HepG2 (cell line): ENCODE measurements at regions not wholly inside any gene's neighbourhood (a gene's known extent, or its start where the extent isn't known, plus 50 kb on each side); places are given as distances from the start of the nearest gene placed in this dataset.

Experiments
- ATAC-seq: fragments of 200-7000 bp; cut with Tn5 transposase; 3 replicates; pipeline ENCODE4 v1.9.1; 2020; ENCODE audit warnings: mild to moderate bottlenecking, moderate library complexity
- BruUV-seq: library from RNA; stranded (reverse); fragments of 400-500 nt; replicated peaks from 2 replicates; lab custom pipeline; 2021; lab: Mats Ljungman, UMichigan
- CTCF ChIA-PET: fragments of 300-600 bp; formaldehyde crosslinking; extraction: SDS; loops from one replicate; lab custom pipeline; 2021; ENCODE audit warnings: low total read pairs, inconsistent platforms, low intra/inter-chr PET ratio; lab: Yijun Ruan, JAX
- POLR2A ChIA-PET: fragments of 350-600 bp; sonication (Branson Sonifier 250); formaldehyde crosslinking; loops from one replicate; lab custom pipeline; 2020; ENCODE audit warnings: antibody characterized with exemption, inconsistent platforms; lab: Yijun Ruan, JAX
- DNase-seq: peaks from one replicate; pipeline ENCODE4 v3.0.0-alpha.2; 2015; ENCODE audit warnings: low spot score
- FAIRE-seq: peaks from 3 replicates; lab custom pipeline; 2011; peaks lifted over from hg19 to GRCh38; lab: Jason Lieb, UNC
- H2AFZ ChIP-seq: one replicate; pipeline ENCODE4 v1.6.1; 2011; ENCODE audit warnings: low read length, inconsistent platforms
- H3K27ac ChIP-seq: fragments of 300-600 bp; 3 replicates; pipeline ENCODE4 v1.8.0; 2011; ENCODE audit warnings: mixed run types, mild to moderate bottlenecking, mixed read lengths, low read length, inconsistent platforms; ENCODE audit not compliant: insufficient read depth; ENCODE audit errors: extremely low read length
- H3K27me3 ChIP-seq, 2 experiments: fragments of 200-600 bp in 1 of 2; 2 replicates in 1 of 2; 3 replicates in 1 of 2; pipeline versions ENCODE4 v1.6.0 to v1.8.0; 2011; ENCODE audit warnings: low read length in 2 of 2, mild to moderate bottlenecking in 2 of 2, moderate library complexity in 2 of 2, inconsistent platforms in 1 of 2; ENCODE audit not compliant: insufficient read depth in 2 of 2, control insufficient read depth in 1 of 2
- H3K36me3 ChIP-seq, 2 experiments: fragments of 200-600 bp in 1 of 2; replicated peaks in 1 of 2; 2 replicates in 1 of 2; 3 replicates in 1 of 2; pipeline versions ENCODE4 v1.5.1 to v1.8.0; 2011; ENCODE audit warnings: low read length in 2 of 2, inconsistent platforms in 1 of 2; ENCODE audit not compliant: insufficient read depth in 2 of 2, control insufficient read depth in 1 of 2
- H3K4me1 ChIP-seq: 2 replicates; pipeline ENCODE4 v1.5.1; 2012; ENCODE audit warnings: low read length, inconsistent platforms; ENCODE audit not compliant: insufficient read depth
- H3K4me2 ChIP-seq: 2 replicates; pipeline ENCODE4 v1.6.0; 2011; ENCODE audit warnings: low read depth, low read length, inconsistent platforms
- H3K4me3 ChIP-seq, 3 experiments: fragments of 200-600 bp in 1 of 3; sonication (generic), shearing (Covaris generic) in 1 of 3; replicated peaks in 1 of 3; 2 replicates each; pipeline ENCODE4 v1.5.1; 2011 to 2016; ENCODE audit warnings: low read length in 3 of 3, inconsistent platforms in 2 of 3, low read depth in 2 of 3, mild to moderate bottlenecking in 2 of 3, control low read depth in 1 of 3, mixed read lengths in 1 of 3; ENCODE audit not compliant: insufficient read depth in 1 of 3
- H3K79me2 ChIP-seq: one replicate; pipeline ENCODE4 v1.6.1; 2011; ENCODE audit warnings: low read length, inconsistent platforms; ENCODE audit not compliant: insufficient read depth
- H3K9ac ChIP-seq: 2 replicates; pipeline ENCODE4 v1.6.0; 2011; ENCODE audit warnings: mild to moderate bottlenecking, low read depth, low read length, inconsistent platforms; ENCODE audit not compliant: insufficient read depth
- H3K9me3 ChIP-seq: 2 replicates; pipeline ENCODE4 v1.5.1; 2012; ENCODE audit warnings: mild to moderate bottlenecking, low read length
- H4K20me1 ChIP-seq: 2 replicates; pipeline ENCODE4 v1.6.0; 2011; ENCODE audit warnings: inconsistent platforms, mild to moderate bottlenecking, low read length, moderate library complexity; ENCODE audit not compliant: insufficient read depth
- ELF4 ChIP-seq: sonication (generic); formaldehyde crosslinking; IDR thresholded peaks from 2 replicates; pipeline ENCODE4 v1.5.0; 2020; ENCODE audit warnings: missing genetic modification reagents, mild to moderate bottlenecking, moderate library complexity, borderline replicate concordance
- LCORL ChIP-seq, 2 experiments: fragments of 450-650 bp in 1 of 2; sonication (generic) in 1 of 2; formaldehyde crosslinking in 1 of 2; IDR thresholded peaks; 2 replicates each; pipeline versions ENCODE4 v1.5.0 to v1.6.1; 2017 to 2020; ENCODE audit warnings: antibody characterized with exemption in 1 of 2, missing genetic modification reagents in 1 of 2
- PTBP1 ChIP-seq: fragments of 200-400 bp; formaldehyde crosslinking; IDR thresholded peaks from 2 replicates; pipeline ENCODE4 v1.6.1; 2018; ENCODE audit warnings: low read length, low read depth; ENCODE audit not compliant: poor library complexity, severe bottlenecking
- REL ChIP-seq: sonication (generic); formaldehyde crosslinking; conservative IDR thresholded peaks from 2 replicates; pipeline ENCODE4 v1.8.0; 2022; ENCODE audit warnings: mild to moderate bottlenecking, missing genetic modification reagents, moderate library complexity
- RXRA ChIP-seq: sonication (generic); formaldehyde crosslinking; IDR thresholded peaks from 2 replicates; pipeline ENCODE4 v1.5.1; 2020; ENCODE audit warnings: missing genetic modification reagents
- SPEN ChIP-seq: sonication (generic); formaldehyde crosslinking; IDR thresholded peaks from 2 replicates; pipeline ENCODE4 v1.5.1; 2020; ENCODE audit warnings: low read depth, mild to moderate bottlenecking, missing genetic modification reagents
- ZNF263 ChIP-seq: sonication (generic); formaldehyde crosslinking; IDR thresholded peaks from 2 replicates; pipeline ENCODE4 v1.4.0; 2020; ENCODE audit warnings: missing genetic modification reagents
- WGBS: methylation state at CpG from one replicate; pipeline ENCODE4 v1.1.6; 2017; ENCODE audit warnings: low lambda C conversion rate; 5-methylcytosine and 5-hydroxymethylcytosine counted together
- in situ Hi-C: cut with HindIII; loops from 2 replicates; pipeline ENCODE4 v1.10.0; 2017; ENCODE audit warnings: low pct_unique_long_range_greater_than_20kb; ENCODE audit not compliant: extremely low pct_ligation_motif_present
- intact Hi-C: fragments of 100-400 bp; cut with micrococcal nuclease; formaldehyde crosslinking; loops from one replicate; pipeline ENCODE4 v1.10.0; 2022; ENCODE audit not compliant: unreplicated experiment
- TF ChIP-seq, protein P1 (sequence below): sonication (generic); formaldehyde crosslinking; IDR thresholded peaks from 2 replicates; pipeline ENCODE4 v1.4.0; 2020; ENCODE audit warnings: mild to moderate bottlenecking, missing genetic modification reagents
- TF ChIP-seq, protein P2 (sequence below): IDR thresholded peaks from 2 replicates; pipeline ENCODE4 v1.6.1; 2016; ENCODE audit warnings: low read depth, control low read depth
- TF ChIP-seq, protein P3 (sequence below): sonication (generic); formaldehyde crosslinking; IDR thresholded peaks from 2 replicates; pipeline ENCODE4 v1.5.1; 2020; ENCODE audit warnings: mild to moderate bottlenecking, missing genetic modification reagents, borderline replicate concordance
- TF ChIP-seq, protein P4 (sequence below): sonication (generic); formaldehyde crosslinking; IDR thresholded peaks from 2 replicates; pipeline ENCODE4 v1.5.0; 2020; ENCODE audit warnings: missing genetic modification reagents

DNA sequence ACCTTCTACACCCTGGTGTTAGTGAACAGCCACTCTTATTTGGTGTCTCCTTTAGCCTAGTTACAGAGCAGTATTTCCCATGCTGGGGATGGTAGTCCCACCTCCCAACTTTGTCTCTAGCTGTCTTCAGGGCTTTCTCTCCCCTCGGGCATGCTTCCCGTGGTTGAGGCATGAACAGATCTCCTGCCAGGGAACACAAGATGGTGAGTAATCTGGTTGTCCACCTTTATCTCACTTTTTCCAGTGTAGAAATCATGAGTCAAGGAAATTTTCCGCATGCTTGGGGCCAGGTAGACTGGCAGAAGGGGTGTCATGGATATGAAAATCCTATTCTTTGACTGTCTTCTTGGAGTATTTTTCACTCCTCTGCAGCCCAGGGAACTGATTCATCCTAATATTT, 532.9 kb downstream of the ANXA1 start:
- Histone ChIP-seq H3K27ac (no peak overlapping the region), H3K4me2 (no peak overlapping the region), H3K27me3 (no peaks in the 10 kb centered on the region), H3K9ac (no peak overlapping the region), H3K4me3 (no peak overlapping the region), H3K79me2 (no peaks in the 10 kb centered on the region), H4K20me1 (no peaks in the 10 kb centered on the region), H3K36me3 (no peaks in the 10 kb centered on the region), H2AFZ (peak overlapping the region; percentile 43), H3K4me1 (peaks cover 10% of the 10 kb centered on the region), H3K9me3 (no peaks in the 10 kb centered on the region)
- intact Hi-C loops, result loop anchor here (1.0 to 5.0 kb wide), 5 partner anchors 597 to 1058 kb away; no protein-coding TSS in a partner anchor
- ChIA-PET POLR2A (no interaction called here), CTCF (interaction anchor here (0.9 to 2.4 kb wide), 4 partner anchors 597 to 960 kb away, joined by 3 to 25 read pairs (median 15); no protein-coding TSS in a partner anchor)
- ATAC-seq (no peak; the same call in 1 of the 3 replicates), DNase-seq (no peak), FAIRE-seq (no peak)
- 62% methylated on average over 3 of the region's 3 CpGs for WGBS
- in situ Hi-C loops, result loop anchor here (5.0 to 25.0 kb wide), 3 partner anchors 603 to 888 kb away; no protein-coding TSS in a partner anchor
- BruUV-seq, result TSS peak; percentile 56
- TF ChIP-seq RXRA (no peak), REL (CRISPR knock-in tag) (no peak), SPEN (CRISPR knock-in tag) (no peak), PTBP1 (no peak), ZNF263 (CRISPR knock-in tag) (no peak), ELF4 (CRISPR knock-in tag) (no peak), LCORL (IDR thresholded peaks at IDR 0.05) (no peak), LCORL (CRISPR knock-in tag; IDR thresholded peaks at IDR 0.05) (no peak)
- TF ChIP-seq, protein P1, sequence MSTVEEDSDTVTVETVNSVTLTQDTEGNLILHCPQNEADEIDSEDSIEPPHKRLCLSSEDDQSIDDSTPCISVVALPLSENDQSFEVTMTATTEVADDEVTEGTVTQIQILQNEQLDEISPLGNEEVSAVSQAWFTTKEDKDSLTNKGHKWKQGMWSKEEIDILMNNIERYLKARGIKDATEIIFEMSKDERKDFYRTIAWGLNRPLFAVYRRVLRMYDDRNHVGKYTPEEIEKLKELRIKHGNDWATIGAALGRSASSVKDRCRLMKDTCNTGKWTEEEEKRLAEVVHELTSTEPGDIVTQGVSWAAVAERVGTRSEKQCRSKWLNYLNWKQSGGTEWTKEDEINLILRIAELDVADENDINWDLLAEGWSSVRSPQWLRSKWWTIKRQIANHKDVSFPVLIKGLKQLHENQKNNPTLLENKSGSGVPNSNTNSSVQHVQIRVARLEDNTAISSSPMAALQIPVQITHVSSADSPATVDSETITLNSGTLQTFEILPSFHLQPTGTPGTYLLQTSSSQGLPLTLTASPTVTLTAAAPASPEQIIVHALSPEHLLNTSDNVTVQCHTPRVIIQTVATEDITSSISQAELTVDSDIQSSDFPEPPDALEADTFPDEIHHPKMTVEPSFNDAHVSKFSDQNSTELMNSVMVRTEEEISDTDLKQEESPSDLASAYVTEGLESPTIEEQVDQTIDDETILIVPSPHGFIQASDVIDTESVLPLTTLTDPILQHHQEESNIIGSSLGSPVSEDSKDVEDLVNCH (CRISPR knock-in tag), result no peak
- TF ChIP-seq, protein P2, sequence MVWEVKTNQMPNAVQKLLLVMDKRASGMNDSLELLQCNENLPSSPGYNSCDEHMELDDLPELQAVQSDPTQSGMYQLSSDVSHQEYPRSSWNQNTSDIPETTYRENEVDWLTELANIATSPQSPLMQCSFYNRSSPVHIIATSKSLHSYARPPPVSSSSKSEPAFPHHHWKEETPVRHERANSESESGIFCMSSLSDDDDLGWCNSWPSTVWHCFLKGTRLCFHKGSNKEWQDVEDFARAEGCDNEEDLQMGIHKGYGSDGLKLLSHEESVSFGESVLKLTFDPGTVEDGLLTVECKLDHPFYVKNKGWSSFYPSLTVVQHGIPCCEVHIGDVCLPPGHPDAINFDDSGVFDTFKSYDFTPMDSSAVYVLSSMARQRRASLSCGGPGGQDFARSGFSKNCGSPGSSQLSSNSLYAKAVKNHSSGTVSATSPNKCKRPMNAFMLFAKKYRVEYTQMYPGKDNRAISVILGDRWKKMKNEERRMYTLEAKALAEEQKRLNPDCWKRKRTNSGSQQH (CRISPR knock-in tag), result no peak
- TF ChIP-seq, protein P3, sequence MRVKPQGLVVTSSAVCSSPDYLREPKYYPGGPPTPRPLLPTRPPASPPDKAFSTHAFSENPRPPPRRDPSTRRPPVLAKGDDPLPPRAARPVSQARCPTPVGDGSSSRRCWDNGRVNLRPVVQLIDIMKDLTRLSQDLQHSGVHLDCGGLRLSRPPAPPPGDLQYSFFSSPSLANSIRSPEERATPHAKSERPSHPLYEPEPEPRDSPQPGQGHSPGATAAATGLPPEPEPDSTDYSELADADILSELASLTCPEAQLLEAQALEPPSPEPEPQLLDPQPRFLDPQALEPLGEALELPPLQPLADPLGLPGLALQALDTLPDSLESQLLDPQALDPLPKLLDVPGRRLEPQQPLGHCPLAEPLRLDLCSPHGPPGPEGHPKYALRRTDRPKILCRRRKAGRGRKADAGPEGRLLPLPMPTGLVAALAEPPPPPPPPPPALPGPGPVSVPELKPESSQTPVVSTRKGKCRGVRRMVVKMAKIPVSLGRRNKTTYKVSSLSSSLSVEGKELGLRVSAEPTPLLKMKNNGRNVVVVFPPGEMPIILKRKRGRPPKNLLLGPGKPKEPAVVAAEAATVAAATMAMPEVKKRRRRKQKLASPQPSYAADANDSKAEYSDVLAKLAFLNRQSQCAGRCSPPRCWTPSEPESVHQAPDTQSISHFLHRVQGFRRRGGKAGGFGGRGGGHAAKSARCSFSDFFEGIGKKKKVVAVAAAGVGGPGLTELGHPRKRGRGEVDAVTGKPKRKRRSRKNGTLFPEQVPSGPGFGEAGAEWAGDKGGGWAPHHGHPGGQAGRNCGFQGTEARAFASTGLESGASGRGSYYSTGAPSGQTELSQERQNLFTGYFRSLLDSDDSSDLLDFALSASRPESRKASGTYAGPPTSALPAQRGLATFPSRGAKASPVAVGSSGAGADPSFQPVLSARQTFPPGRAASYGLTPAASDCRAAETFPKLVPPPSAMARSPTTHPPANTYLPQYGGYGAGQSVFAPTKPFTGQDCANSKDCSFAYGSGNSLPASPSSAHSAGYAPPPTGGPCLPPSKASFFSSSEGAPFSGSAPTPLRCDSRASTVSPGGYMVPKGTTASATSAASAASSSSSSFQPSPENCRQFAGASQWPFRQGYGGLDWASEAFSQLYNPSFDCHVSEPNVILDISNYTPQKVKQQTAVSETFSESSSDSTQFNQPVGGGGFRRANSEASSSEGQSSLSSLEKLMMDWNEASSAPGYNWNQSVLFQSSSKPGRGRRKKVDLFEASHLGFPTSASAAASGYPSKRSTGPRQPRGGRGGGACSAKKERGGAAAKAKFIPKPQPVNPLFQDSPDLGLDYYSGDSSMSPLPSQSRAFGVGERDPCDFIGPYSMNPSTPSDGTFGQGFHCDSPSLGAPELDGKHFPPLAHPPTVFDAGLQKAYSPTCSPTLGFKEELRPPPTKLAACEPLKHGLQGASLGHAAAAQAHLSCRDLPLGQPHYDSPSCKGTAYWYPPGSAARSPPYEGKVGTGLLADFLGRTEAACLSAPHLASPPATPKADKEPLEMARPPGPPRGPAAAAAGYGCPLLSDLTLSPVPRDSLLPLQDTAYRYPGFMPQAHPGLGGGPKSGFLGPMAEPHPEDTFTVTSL, result no peak
- TF ChIP-seq, protein P4, sequence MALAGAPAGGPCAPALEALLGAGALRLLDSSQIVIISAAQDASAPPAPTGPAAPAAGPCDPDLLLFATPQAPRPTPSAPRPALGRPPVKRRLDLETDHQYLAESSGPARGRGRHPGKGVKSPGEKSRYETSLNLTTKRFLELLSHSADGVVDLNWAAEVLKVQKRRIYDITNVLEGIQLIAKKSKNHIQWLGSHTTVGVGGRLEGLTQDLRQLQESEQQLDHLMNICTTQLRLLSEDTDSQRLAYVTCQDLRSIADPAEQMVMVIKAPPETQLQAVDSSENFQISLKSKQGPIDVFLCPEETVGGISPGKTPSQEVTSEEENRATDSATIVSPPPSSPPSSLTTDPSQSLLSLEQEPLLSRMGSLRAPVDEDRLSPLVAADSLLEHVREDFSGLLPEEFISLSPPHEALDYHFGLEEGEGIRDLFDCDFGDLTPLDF (CRISPR knock-in tag), result no peak
